H9 (cell line): ENCODE measurements at regions not wholly inside any gene's neighbourhood (a gene's known extent, or its start where the extent isn't known, plus 50 kb on each side); places are given as distances from the start of the nearest gene placed in this dataset.

Experiments
- DNase-seq: peaks from one replicate; pipeline ENCODE4 v3.0.0-alpha.2; 2017
- H2AFZ ChIP-seq: one replicate; pipeline ENCODE4 v1.6.1; 2013; ENCODE audit warnings: mild to moderate bottlenecking, low read length, control low read depth, moderate library complexity
- H2AK5ac ChIP-seq: 2 replicates; pipeline ENCODE4 v1.6.1; 2013; ENCODE audit warnings: low read length, control low read depth, mixed read lengths; ENCODE audit not compliant: insufficient read length
- H2BK120ac ChIP-seq: one replicate; pipeline ENCODE4 v1.6.1; 2013; ENCODE audit warnings: low read depth, mild to moderate bottlenecking, low read length, control low read depth, inconsistent platforms; ENCODE audit not compliant: poor library complexity, severe bottlenecking
- H2BK12ac ChIP-seq: 2 replicates; pipeline ENCODE4 v1.6.1; 2013; ENCODE audit warnings: low read length, control low read depth, mixed read lengths, low read depth; ENCODE audit not compliant: insufficient read length
- H2BK15ac ChIP-seq: 2 replicates; pipeline ENCODE4 v1.6.1; 2013; ENCODE audit warnings: low read depth, low read length, control low read depth
- H2BK20ac ChIP-seq: one replicate; pipeline ENCODE4 v1.6.1; 2013; ENCODE audit warnings: low read depth, mild to moderate bottlenecking, low read length, control low read depth, inconsistent platforms; ENCODE audit not compliant: poor library complexity, severe bottlenecking
- H2BK5ac ChIP-seq: 2 replicates; pipeline ENCODE4 v1.6.1; 2013; ENCODE audit warnings: low read length, control low read depth, mixed read lengths; ENCODE audit not compliant: insufficient read length
- H3K14ac ChIP-seq: 2 replicates; pipeline ENCODE4 v1.6.1; 2013; ENCODE audit warnings: low read length, control low read depth; ENCODE audit not compliant: insufficient read depth
- H3K18ac ChIP-seq: 2 replicates; pipeline ENCODE4 v1.6.1; 2013; ENCODE audit warnings: low read depth, mild to moderate bottlenecking, mixed read lengths, low read length, control low read depth; ENCODE audit not compliant: insufficient read length
- H3K23ac ChIP-seq: 2 replicates; pipeline ENCODE4 v1.6.1; 2013; ENCODE audit warnings: low read length, control low read depth, mixed read lengths, low read depth; ENCODE audit not compliant: insufficient read length
- H3K23me2 ChIP-seq: 2 replicates; pipeline ENCODE4 v1.6.1; 2013; ENCODE audit warnings: low read depth, mild to moderate bottlenecking, mixed read lengths, low read length, control low read depth; ENCODE audit not compliant: insufficient read length, poor library complexity, severe bottlenecking
- H3K27ac ChIP-seq: 2 replicates; pipeline ENCODE4 v1.5.1; 2013; ENCODE audit warnings: low read length, control low read depth, mixed read lengths, low read depth; ENCODE audit not compliant: insufficient read length
- H3K27me3 ChIP-seq: 2 replicates; pipeline ENCODE4 v1.6.1; 2013; ENCODE audit warnings: low read length, control low read depth, inconsistent platforms; ENCODE audit not compliant: insufficient read depth
- H3K4ac ChIP-seq: 2 replicates; pipeline ENCODE4 v1.6.1; 2013; ENCODE audit warnings: low read depth, mild to moderate bottlenecking, control low read depth, inconsistent platforms, low read length, moderate library complexity
- H3K4me1 ChIP-seq: 2 replicates; pipeline ENCODE4 v1.6.1; 2013; ENCODE audit warnings: low read length, control low read depth, inconsistent platforms; ENCODE audit not compliant: insufficient read depth
- H3K4me2 ChIP-seq: 2 replicates; pipeline ENCODE4 v1.6.1; 2013; ENCODE audit warnings: low read length, control low read depth, mixed read lengths; ENCODE audit not compliant: insufficient read length, insufficient read depth
- H3K56ac ChIP-seq: 2 replicates; pipeline ENCODE4 v1.6.1; 2013; ENCODE audit warnings: low read depth, mild to moderate bottlenecking, mixed read lengths, low read length, control low read depth; ENCODE audit not compliant: insufficient read length
- H3K79me1 ChIP-seq: 2 replicates; pipeline ENCODE4 v1.6.1; 2013; ENCODE audit warnings: low read depth, mild to moderate bottlenecking, moderate library complexity, low read length, control low read depth, inconsistent platforms; ENCODE audit not compliant: insufficient read depth, poor library complexity, severe bottlenecking
- H3K79me2 ChIP-seq: 2 replicates; pipeline ENCODE4 v1.6.1; 2013; ENCODE audit warnings: low read length, control low read depth, inconsistent platforms; ENCODE audit not compliant: insufficient read depth
- H3K9ac ChIP-seq: 2 replicates; pipeline ENCODE4 v1.6.1; 2013; ENCODE audit warnings: low read length, control low read depth, mixed read lengths; ENCODE audit not compliant: insufficient read length; ENCODE audit errors: extremely low read depth
- H3K9me3 ChIP-seq: one replicate; pipeline ENCODE4 v1.6.1; 2013; ENCODE audit warnings: low read depth, low read length, inconsistent platforms; ENCODE audit not compliant: control insufficient read depth
- H3T11ph ChIP-seq: one replicate; pipeline ENCODE4 v1.6.1; 2013; ENCODE audit warnings: mild to moderate bottlenecking, low read length, control low read depth, inconsistent platforms
- H4K20me1 ChIP-seq: one replicate; pipeline ENCODE4 v1.6.1; 2013; ENCODE audit not compliant: control insufficient read depth, insufficient read length, insufficient read depth
- H4K5ac ChIP-seq: 2 replicates; pipeline ENCODE4 v1.6.1; 2013; ENCODE audit warnings: low read depth, mild to moderate bottlenecking, mixed read lengths, low read length, control low read depth; ENCODE audit not compliant: insufficient read length
- H4K8ac ChIP-seq: replicated peaks from 2 replicates; pipeline ENCODE4 v1.6.1; 2013; ENCODE audit warnings: low read length, control low read depth, mixed read lengths, low read depth; ENCODE audit not compliant: insufficient read length
- H4K91ac ChIP-seq: 2 replicates; pipeline ENCODE4 v1.6.1; 2013; ENCODE audit warnings: low read depth, mild to moderate bottlenecking, moderate library complexity, mixed read lengths, low read length, control low read depth; ENCODE audit not compliant: insufficient read length
- H3K27ac Mint-ChIP-seq, 3 experiments: 2 replicates in 2 of 3; 3 replicates in 1 of 3; pipeline ENCODE4 v1.8.0; 2020 to 2021; ENCODE audit warnings: mixed read lengths in 3 of 3, mild to moderate bottlenecking in 1 of 3, moderate library complexity in 1 of 3
- H3K27me3 Mint-ChIP-seq: 2 replicates; pipeline ENCODE4 v1.8.0; 2021; ENCODE audit warnings: low read depth, mild to moderate bottlenecking, moderate library complexity, mixed read lengths
- H3K36me3 Mint-ChIP-seq, 3 experiments: 2 replicates in 2 of 3; 3 replicates in 1 of 3; pipeline ENCODE4 v1.8.0; 2020 to 2021; ENCODE audit warnings: low read depth in 3 of 3, mixed read lengths in 3 of 3; ENCODE audit not compliant: insufficient read depth in 1 of 3
- H3K4me1 Mint-ChIP-seq, 2 experiments: 2 replicates each; pipeline ENCODE4 v1.8.0; 2020; ENCODE audit warnings: mixed read lengths in 2 of 2
- H3K4me3 Mint-ChIP-seq, 2 experiments: 2 replicates in 1 of 2; 3 replicates in 1 of 2; pipeline ENCODE4 v1.8.0; 2020 to 2021; ENCODE audit warnings: mild to moderate bottlenecking in 2 of 2, mixed read lengths in 2 of 2, moderate library complexity in 1 of 2
- H3K9me3 Mint-ChIP-seq, 2 experiments: 2 replicates in 1 of 2; 3 replicates in 1 of 2; pipeline ENCODE4 v1.8.0; 2020; ENCODE audit warnings: mild to moderate bottlenecking in 2 of 2, mixed read lengths in 2 of 2, moderate library complexity in 1 of 2
- WGBS: extraction: QIAGEN DNeasy Blood & Tissue Kit; methylation state at CpG from one replicate; pipeline ENCODE4 v1.1.7; 2013; ENCODE audit warnings: missing lambda C conversion rate, low lambda C conversion rate, mixed read lengths; ENCODE audit not compliant: insufficient read length; ENCODE audit errors: extremely low coverage; 5-methylcytosine and 5-hydroxymethylcytosine counted together
- TF ChIP-seq, protein P1 (sequence below): fragments of 200-600 bp; sonication (generic); conservative IDR thresholded peaks from 3 replicates; pipeline ENCODE4 v1.8.0; 2021; ENCODE audit warnings: antibody characterized with exemption, mild to moderate bottlenecking

DNA sequence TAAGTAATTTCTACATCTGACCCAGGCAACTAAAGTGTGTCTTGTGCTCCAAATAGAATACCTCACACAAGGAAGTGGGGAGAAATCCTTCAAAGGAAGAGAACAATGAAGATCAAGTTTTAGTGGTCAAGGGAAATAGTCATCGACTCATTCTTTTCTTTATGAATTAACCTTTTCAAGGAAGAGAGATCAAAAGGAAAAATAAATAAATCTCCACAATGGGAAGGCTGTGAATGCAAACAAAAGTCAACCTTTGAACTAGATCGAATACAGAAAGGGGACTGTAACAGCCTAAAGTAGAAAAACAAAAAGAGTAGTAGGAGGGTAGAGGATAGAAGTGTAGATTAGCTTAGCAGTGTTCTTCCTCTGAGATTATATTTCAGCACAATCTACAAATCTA, 274.6 kb upstream of the COBL start:
- H3K4me3 Mint-ChIP-seq, result no peak overlapping the region
- Histone ChIP-seq H3K79me1 (no peaks in the 10 kb centered on the region), H2AK5ac (no peak overlapping the region), H3K4me2 (no peak overlapping the region), H2BK20ac (no peak overlapping the region), H3K9me3 (no peaks in the 10 kb centered on the region), H4K8ac (no peak overlapping the region), H3T11ph (no peak overlapping the region), H3K4me1 (no peaks in the 10 kb centered on the region), H2AFZ (no peak overlapping the region), H3K14ac (no peak overlapping the region), H2BK120ac (no peak overlapping the region), H2BK15ac (no peak overlapping the region), H3K27me3 (no peaks in the 10 kb centered on the region), H3K79me2 (no peaks in the 10 kb centered on the region), H3K23me2 (no peaks in the 10 kb centered on the region), H3K56ac (no peak overlapping the region), H2BK5ac (no peak overlapping the region), H4K5ac (no peak overlapping the region), H3K27ac (no peak overlapping the region), H4K91ac (no peak overlapping the region), H3K4ac (no peak overlapping the region), H4K20me1 (no peaks in the 10 kb centered on the region), H3K9ac (no peak overlapping the region), H2BK12ac (no peak overlapping the region), H3K18ac (no peak overlapping the region), H3K23ac (no peak overlapping the region)
- peaks cover 2% of the 10 kb centered on the region for H3K27me3 Mint-ChIP-seq
- H3K36me3 Mint-ChIP-seq, result peaks cover 0 to 4% (median 0%) of the 10 kb centered on the region in 3 experiments; a peak in 2 of 7 replicates
- no CpG with 5 or more reads among the region's 2 CpGs for WGBS
- H3K27ac Mint-ChIP-seq, result peak overlapping the region in 2 of 3 experiments; percentile 42; a peak in 2 of 7 replicates
- peaks cover 0 to 2% of the 10 kb centered on the region in 2 experiments; a peak in 2 of 5 replicates for H3K9me3 Mint-ChIP-seq
- TF ChIP-seq, protein P1, sequence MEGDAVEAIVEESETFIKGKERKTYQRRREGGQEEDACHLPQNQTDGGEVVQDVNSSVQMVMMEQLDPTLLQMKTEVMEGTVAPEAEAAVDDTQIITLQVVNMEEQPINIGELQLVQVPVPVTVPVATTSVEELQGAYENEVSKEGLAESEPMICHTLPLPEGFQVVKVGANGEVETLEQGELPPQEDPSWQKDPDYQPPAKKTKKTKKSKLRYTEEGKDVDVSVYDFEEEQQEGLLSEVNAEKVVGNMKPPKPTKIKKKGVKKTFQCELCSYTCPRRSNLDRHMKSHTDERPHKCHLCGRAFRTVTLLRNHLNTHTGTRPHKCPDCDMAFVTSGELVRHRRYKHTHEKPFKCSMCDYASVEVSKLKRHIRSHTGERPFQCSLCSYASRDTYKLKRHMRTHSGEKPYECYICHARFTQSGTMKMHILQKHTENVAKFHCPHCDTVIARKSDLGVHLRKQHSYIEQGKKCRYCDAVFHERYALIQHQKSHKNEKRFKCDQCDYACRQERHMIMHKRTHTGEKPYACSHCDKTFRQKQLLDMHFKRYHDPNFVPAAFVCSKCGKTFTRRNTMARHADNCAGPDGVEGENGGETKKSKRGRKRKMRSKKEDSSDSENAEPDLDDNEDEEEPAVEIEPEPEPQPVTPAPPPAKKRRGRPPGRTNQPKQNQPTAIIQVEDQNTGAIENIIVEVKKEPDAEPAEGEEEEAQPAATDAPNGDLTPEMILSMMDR, result no peak
- DNase-seq, result no peak
- peaks cover 16 to 23% of the 10 kb centered on the region in 2 experiments for H3K4me1 Mint-ChIP-seq
